Ishikawa (cell line): ENCODE measurements at regions not wholly inside any gene's neighbourhood (a gene's known extent, or its start where the extent isn't known, plus 50 kb on each side); places are given as distances from the start of the nearest gene placed in this dataset.

ENCODE experiments used
- CEBPB ChIP-seq: IDR thresholded peaks from 2 replicates; pipeline ENCODE4 v1.6.1; 2012
- CREB1 ChIP-seq: IDR thresholded peaks from 2 replicates; pipeline ENCODE4 v1.6.1; 2012; ENCODE audit warnings: low read depth
- EP300 ChIP-seq: IDR thresholded peaks from 2 replicates; pipeline ENCODE4 v1.6.1; 2012; ENCODE audit warnings: borderline replicate concordance
- NFIC ChIP-seq: IDR thresholded peaks from 2 replicates; pipeline ENCODE4 v1.6.1; 2012
- RAD21 ChIP-seq: IDR thresholded peaks from 2 replicates; pipeline ENCODE4 v1.6.1; 2012; ENCODE audit warnings: low read depth
- REST ChIP-seq: IDR thresholded peaks from 2 replicates; pipeline ENCODE4 v1.6.1; 2012; ENCODE audit warnings: low read depth, mild to moderate bottlenecking
- TAF1 ChIP-seq: IDR thresholded peaks from 2 replicates; pipeline ENCODE4 v1.6.1; 2012; ENCODE audit warnings: low read depth, mild to moderate bottlenecking
- TEAD4 ChIP-seq: IDR thresholded peaks from 2 replicates; pipeline ENCODE4 v1.6.1; 2012
- USF1 ChIP-seq: IDR thresholded peaks from 2 replicates; pipeline ENCODE4 v1.6.1; 2012
- YY1 ChIP-seq: IDR thresholded peaks from 2 replicates; pipeline ENCODE4 v1.6.1; 2012; ENCODE audit warnings: low read depth

GRCh38 chr13:95471960-95472359, 80.6 kb upstream of the CLDN10 start:
- TF ChIP-seq RAD21 (no peak), CREB1 (no peak), EP300 (no peak), TEAD4 (no peak), USF1 (no peak), TAF1 (no peak), REST (no peak), CEBPB (no peak), NFIC (no peak), YY1 (no peak)
